K562 (cell line): ENCODE measurements at regions not wholly inside any gene's neighbourhood (a gene's known extent, or its start where the extent isn't known, plus 50 kb on each side); places are given as distances from the start of the nearest gene placed in this dataset.

ENCODE experiments used
- ATAC-seq: fragments of 200-7000 bp; cut with Tn5 transposase; 3 replicates; pipeline ENCODE4 v1.9.1; 2020; ENCODE audit warnings: moderate library complexity
- BruUV-seq: library from RNA; stranded (reverse); fragments of 400-500 nt; replicated peaks from 2 replicates; lab custom pipeline; 2021; lab: Mats Ljungman, UMichigan
- CTCF ChIA-PET: fragments of 300-600 bp; formaldehyde crosslinking; extraction: SDS; loops from one replicate; lab custom pipeline; 2021; ENCODE audit warnings: low intra/inter-chr PET ratio; lab: Yijun Ruan, JAX
- POLR2A ChIA-PET: fragments of 300-600, 350-650 bp; sonication (Branson Sonifier 250); formaldehyde crosslinking; extraction: SDS; loops from one replicate; lab custom pipeline; 2021; ENCODE audit warnings: antibody characterized with exemption, inconsistent platforms; lab: Yijun Ruan, JAX
- DNase-seq, 4 experiments: peaks; one replicate each; pipeline versions ENCODE4 v3.0.0 to v3.0.0-alpha.2; 2011 to 2018; ENCODE audit warnings: low spot score in 3 of 4, mixed read lengths in 3 of 4; ENCODE audit errors: extremely low read depth in 1 of 4
- FAIRE-seq: peaks from 2 replicates; lab custom pipeline; 2011; peaks lifted over from hg19 to GRCh38; lab: Jason Lieb, UNC
- H2AFZ ChIP-seq: 2 replicates; pipeline ENCODE4 v1.6.0; 2011; ENCODE audit warnings: low read depth, low read length, control low read depth, inconsistent platforms
- H3K27ac ChIP-seq: fragments of 200-600 bp; 3 replicates; pipeline ENCODE4 v1.8.0; 2011; ENCODE audit warnings: low read depth, mild to moderate bottlenecking, control low read depth, inconsistent platforms, low read length, moderate library complexity, mixed read lengths; ENCODE audit errors: extremely low read depth
- H3K27me3 ChIP-seq, 2 experiments: fragments of 300-600 bp in 1 of 2; 2 replicates in 1 of 2; 3 replicates in 1 of 2; pipeline versions ENCODE4 v1.6.0 to v1.8.0; 2011; ENCODE audit warnings: inconsistent platforms in 2 of 2, low read length in 2 of 2, mild to moderate bottlenecking in 1 of 2, mixed read lengths in 1 of 2, moderate library complexity in 1 of 2; ENCODE audit not compliant: control insufficient read depth in 2 of 2, insufficient read depth in 2 of 2
- H3K36me3 ChIP-seq: fragments of 300-600 bp; 3 replicates; pipeline ENCODE4 v1.8.0; 2011; ENCODE audit warnings: mild to moderate bottlenecking, low read length, inconsistent platforms; ENCODE audit not compliant: control insufficient read depth, insufficient read depth
- H3K4me1 ChIP-seq, 2 experiments: fragments of 200-600 bp in 1 of 2; replicated peaks in 1 of 2; 2 replicates in 1 of 2; 3 replicates in 1 of 2; pipeline versions ENCODE4 v1.5.1 to v1.8.0; 2011; ENCODE audit warnings: inconsistent platforms in 2 of 2, low read length in 2 of 2, mild to moderate bottlenecking in 1 of 2, mixed read lengths in 1 of 2, moderate library complexity in 1 of 2; ENCODE audit not compliant: control insufficient read depth in 2 of 2, insufficient read depth in 2 of 2
- H3K4me2 ChIP-seq: 2 replicates; pipeline ENCODE4 v1.6.1; 2011; ENCODE audit warnings: low read length, control low read depth, inconsistent platforms, mixed read lengths; ENCODE audit not compliant: insufficient read depth
- H3K4me3 ChIP-seq: fragments of 200-600 bp; sonication (generic), shearing (Covaris generic); 2 replicates; pipeline ENCODE4 v1.5.1; 2016; ENCODE audit warnings: control low read depth, inconsistent platforms
- H3K79me2 ChIP-seq: fragments of 200-600 bp; 3 replicates; pipeline ENCODE4 v1.8.0; 2011; ENCODE audit warnings: low read length, inconsistent platforms; ENCODE audit not compliant: control insufficient read depth, insufficient read depth
- H3K9ac ChIP-seq, 2 experiments: 2 replicates each; pipeline versions ENCODE4 v1.6.0 to v1.6.1; 2011; ENCODE audit warnings: low read depth in 2 of 2, low read length in 2 of 2, control low read depth in 1 of 2, inconsistent platforms in 1 of 2, mild to moderate bottlenecking in 1 of 2, mixed read lengths in 1 of 2; ENCODE audit not compliant: insufficient read depth in 1 of 2
- H3K9me1 ChIP-seq: one replicate; pipeline ENCODE4 v1.6.0; 2011; ENCODE audit warnings: inconsistent platforms, mild to moderate bottlenecking, low read length, moderate library complexity; ENCODE audit not compliant: control insufficient read depth, insufficient read depth
- H3K9me3 ChIP-seq: replicated peaks from 2 replicates; pipeline ENCODE4 v1.5.1; 2011; ENCODE audit warnings: low read depth, low read length, inconsistent platforms; ENCODE audit not compliant: control insufficient read depth, insufficient read depth
- H4K20me1 ChIP-seq: replicated peaks from 2 replicates; pipeline ENCODE4 v1.6.1; 2011; ENCODE audit warnings: low read length, inconsistent platforms, mixed read lengths; ENCODE audit not compliant: control insufficient read depth, insufficient read depth
- CEBPB ChIP-seq: fragments of 450-650 bp; IDR thresholded peaks from 2 replicates; pipeline ENCODE4 v1.6.1; 2016; ENCODE audit warnings: missing genetic modification characterization, missing compliant biosample characterization
- L3MBTL2 ChIP-seq: fragments of 450-650 bp; IDR thresholded peaks from 2 replicates; pipeline ENCODE4 v1.6.1; 2016; ENCODE audit warnings: mild to moderate bottlenecking, moderate library complexity
- MAX ChIP-seq: sonication (generic); formaldehyde crosslinking; IDR thresholded peaks from 2 replicates; pipeline ENCODE4 v1.9.0; 2022; ENCODE audit warnings: mild to moderate bottlenecking, missing genetic modification reagents
- NCOA2 ChIP-seq, 2 experiments: fragments of 450-650 bp; IDR thresholded peaks; 2 replicates each; pipeline ENCODE4 v1.6.1; 2018; ENCODE audit warnings: mild to moderate bottlenecking in 2 of 2, moderate library complexity in 1 of 2; ENCODE audit not compliant: partially characterized antibody in 2 of 2
- SUPT5H ChIP-seq: fragments of 450-650 bp; IDR thresholded peaks from 2 replicates; pipeline ENCODE4 v1.6.1; 2016
- TCF7 ChIP-seq: sonication (generic); IDR thresholded peaks from 2 replicates; pipeline ENCODE4 v1.6.1; 2016; ENCODE audit warnings: antibody characterized with exemption, borderline replicate concordance
- TFAP4 ChIP-seq: sonication (generic); formaldehyde crosslinking; IDR thresholded peaks from 2 replicates; pipeline ENCODE4 v1.8.0; 2022; ENCODE audit warnings: missing genetic modification reagents, mild to moderate bottlenecking, moderate library complexity, borderline replicate concordance
- USF1 ChIP-seq: sonication (generic); formaldehyde crosslinking; IDR thresholded peaks from 2 replicates; pipeline ENCODE4 v1.9.0; 2022; ENCODE audit warnings: mild to moderate bottlenecking, missing genetic modification reagents
- WGBS: fragments of 100-300 bp; shearing (Covaris generic); methylation state at CpG from one replicate; pipeline ENCODE4 v1.1.6; 2016; ENCODE audit warnings: low coverage, mixed read lengths; ENCODE audit not compliant: insufficient coverage; ENCODE audit errors: missing lambda C conversion rate; 5-methylcytosine and 5-hydroxymethylcytosine counted together
- in situ Hi-C: fragments of 300-500 bp; cut with MboI; formaldehyde crosslinking; loops from 4 replicates; pipeline ENCODE4 v1.15.0; 2018; ENCODE audit warnings: inconsistent platforms, mixed read lengths
- intact Hi-C: fragments of 100-400 bp; cut with micrococcal nuclease; formaldehyde crosslinking; loops from 2 replicates; pipeline ENCODE4 v1.14.2; 2022

- FAIRE-seq, result no peak
- no peak for TF ChIP-seq SUPT5H
- TF ChIP-seq L3MBTL2, result no peak
- TF ChIP-seq USF1 (CRISPR knock-in tag), result peak; percentile 38; the same call in 1 of the 2 replicates
- TF ChIP-seq TFAP4 (CRISPR knock-in tag), result no peak
- no peak for TF ChIP-seq NCOA2 (IDR thresholded peaks at IDR 0.05; ENCODE audit: partially characterized antibody in 2 of 2)
- no peak for TF ChIP-seq CEBPB (tag)
- TF ChIP-seq TCF7, result no peak
- no peak for TF ChIP-seq MAX (CRISPR knock-in tag)
- TF ChIP-seq, all 486 proteins: peak for 1
Observed at GRCh38 chr2:241980193-241980592, 110.7 kb downstream of the RTP5 start.

More at GRCh38 chr2:241980193-241980592, 110.7 kb downstream of the RTP5 start:
- CTCF ChIA-PET, result no interaction called here
- no peak for ATAC-seq
- H3K27me3 ChIP-seq, result peaks cover 0 to 26% of the 10 kb centered on the region in 2 experiments; a peak in 2 of 5 replicates
- no peaks in the 10 kb centered on the region for H3K9me3 ChIP-seq
- H4K20me1 ChIP-seq, result no peaks in the 10 kb centered on the region
- intact Hi-C loops (no loop called here), in situ Hi-C loops (no loop called here)
- POLR2A ChIA-PET, result interaction anchor here (0.5 kb wide), 1 partner anchor 72 kb away, joined by 5 read pairs; no protein-coding TSS in a partner anchor
- H3K9me1 ChIP-seq, result no peaks in the 10 kb centered on the region
- no peaks in the 10 kb centered on the region for H3K79me2 ChIP-seq
- peaks cover 0 to 7% of the 10 kb centered on the region in 2 experiments; a peak in 1 of 5 replicates for H3K4me1 ChIP-seq
- H3K4me2 ChIP-seq, result no peak overlapping the region
- H3K4me3 ChIP-seq, result no peak overlapping the region
- no peak overlapping the region for H3K9ac ChIP-seq
- no TSS peak for BruUV-seq
- H2AFZ ChIP-seq, result no peak overlapping the region
- DNase-seq, result no peak
- H3K27ac ChIP-seq, result no peak overlapping the region
- 27% methylated on average over 4 of the region's 6 CpGs for WGBS
- no peaks in the 10 kb centered on the region for H3K36me3 ChIP-seq
